ENCODE measurements at regions not wholly inside any gene's neighbourhood (a gene's known extent, or its start where the extent isn't known, plus 50 kb on each side); places are given as distances from the start of the nearest gene placed in this dataset.

DNA sequence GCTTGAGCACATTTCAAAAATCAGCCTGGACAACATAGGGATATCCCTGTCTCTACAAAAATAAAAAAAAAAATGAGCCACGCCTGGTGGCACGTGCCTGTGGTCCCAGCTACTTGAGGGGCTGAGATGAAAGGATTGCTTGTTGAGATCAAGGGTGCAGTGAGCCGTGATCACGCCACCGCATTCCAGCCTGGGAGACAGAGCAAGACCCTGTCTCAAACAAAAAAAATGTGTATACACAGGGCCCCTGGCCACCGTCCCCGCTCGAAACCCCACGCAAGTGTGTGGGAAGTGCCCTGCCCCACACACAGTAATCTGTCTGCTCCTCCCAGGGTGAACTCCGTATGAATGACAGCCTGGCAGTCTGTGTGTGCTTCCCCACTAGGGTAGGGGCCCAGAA is 93.0 kb upstream of the RPL38 start:
- TF ChIP-seq, protein P1, sequence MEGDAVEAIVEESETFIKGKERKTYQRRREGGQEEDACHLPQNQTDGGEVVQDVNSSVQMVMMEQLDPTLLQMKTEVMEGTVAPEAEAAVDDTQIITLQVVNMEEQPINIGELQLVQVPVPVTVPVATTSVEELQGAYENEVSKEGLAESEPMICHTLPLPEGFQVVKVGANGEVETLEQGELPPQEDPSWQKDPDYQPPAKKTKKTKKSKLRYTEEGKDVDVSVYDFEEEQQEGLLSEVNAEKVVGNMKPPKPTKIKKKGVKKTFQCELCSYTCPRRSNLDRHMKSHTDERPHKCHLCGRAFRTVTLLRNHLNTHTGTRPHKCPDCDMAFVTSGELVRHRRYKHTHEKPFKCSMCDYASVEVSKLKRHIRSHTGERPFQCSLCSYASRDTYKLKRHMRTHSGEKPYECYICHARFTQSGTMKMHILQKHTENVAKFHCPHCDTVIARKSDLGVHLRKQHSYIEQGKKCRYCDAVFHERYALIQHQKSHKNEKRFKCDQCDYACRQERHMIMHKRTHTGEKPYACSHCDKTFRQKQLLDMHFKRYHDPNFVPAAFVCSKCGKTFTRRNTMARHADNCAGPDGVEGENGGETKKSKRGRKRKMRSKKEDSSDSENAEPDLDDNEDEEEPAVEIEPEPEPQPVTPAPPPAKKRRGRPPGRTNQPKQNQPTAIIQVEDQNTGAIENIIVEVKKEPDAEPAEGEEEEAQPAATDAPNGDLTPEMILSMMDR (IDR thresholded peaks at IDR 0.05; ENCODE audit: low read depth, low read length): no peak
- no peak overlapping the region for H3K4me3 ChIP-seq (ENCODE audit: low read depth, low read length)

DNA sequence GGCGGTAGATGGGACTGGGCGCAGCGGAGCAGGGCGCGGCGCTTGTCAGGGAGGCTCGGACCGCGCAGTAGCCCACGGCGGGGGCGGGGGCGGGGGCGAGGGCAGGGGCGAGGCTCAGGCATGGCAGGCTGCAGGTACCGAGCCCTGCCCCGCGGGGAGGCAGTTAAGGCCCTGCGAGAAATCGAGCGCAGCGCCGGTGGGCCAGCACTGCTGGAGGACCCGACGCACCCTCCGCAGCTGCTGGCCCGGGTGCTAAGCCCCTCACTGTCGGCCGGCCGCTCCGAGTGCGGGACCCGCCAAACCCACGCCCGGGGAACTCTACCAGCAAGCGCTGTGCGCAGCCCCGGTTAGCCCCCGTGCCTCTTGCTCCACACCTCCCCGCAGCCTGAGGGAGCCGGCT is 90.2 kb upstream of the RPL38 start:
- TF ChIP-seq, protein P1 (IDR thresholded peaks at IDR 0.05; ENCODE audit: low read depth, low read length): no peak
- no peak overlapping the region for H3K4me3 ChIP-seq (ENCODE audit: low read depth, low read length)

DNA sequence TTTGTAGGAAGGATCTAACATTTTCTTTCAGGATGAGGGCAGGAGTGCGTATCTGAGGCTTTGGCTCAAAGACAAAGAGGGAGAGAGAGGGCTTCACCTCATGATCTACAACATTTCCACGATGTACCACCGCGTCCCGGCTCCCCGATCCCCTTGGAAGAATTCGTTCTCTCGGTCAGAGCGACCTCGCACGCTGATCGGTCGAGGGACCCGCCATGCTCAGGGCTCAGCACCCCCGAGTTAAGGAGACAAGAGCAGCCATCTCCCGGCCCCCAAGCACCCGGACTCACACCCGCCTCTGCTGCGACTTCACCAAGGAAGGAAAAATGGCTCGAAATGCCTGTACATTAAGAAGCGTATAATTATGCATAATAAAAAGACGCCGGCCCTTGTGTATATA is 89.5 kb upstream of the RPL38 start:
- TF ChIP-seq, protein P1 (IDR thresholded peaks at IDR 0.05; ENCODE audit: low read depth, low read length): no peak
- no peak overlapping the region for H3K4me3 ChIP-seq (ENCODE audit: low read depth, low read length)

DNA sequence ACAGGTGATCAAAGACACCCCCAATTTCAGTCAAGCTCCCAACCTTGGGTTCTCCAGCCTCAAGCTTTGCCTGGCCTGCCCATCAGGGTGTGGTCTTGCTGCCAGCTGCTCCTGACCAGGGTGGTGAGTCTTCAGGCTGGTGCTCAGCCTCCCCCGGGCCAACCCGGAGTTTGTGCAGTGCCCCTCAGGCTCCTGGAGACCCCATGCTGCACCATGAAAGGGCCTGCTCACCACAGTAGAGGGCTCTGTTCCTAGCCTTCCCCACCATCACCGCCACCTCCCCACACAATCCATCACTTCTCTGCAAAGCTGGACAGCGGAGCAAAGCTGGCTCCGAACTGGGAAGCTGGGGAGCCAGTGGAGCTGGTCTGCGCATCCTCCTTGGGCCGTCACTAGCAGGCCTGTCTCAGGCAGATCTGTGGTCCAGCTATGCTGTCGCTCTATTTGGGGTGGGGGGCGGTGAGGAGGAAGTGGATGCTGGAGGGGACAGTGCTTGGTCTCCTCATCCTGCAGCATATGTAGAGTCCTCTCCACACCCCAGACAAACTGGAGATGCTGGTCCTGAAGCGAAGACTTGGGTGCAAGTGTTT is 88.5 kb upstream of the RPL38 start:
- TF ChIP-seq, protein P1 (IDR thresholded peaks at IDR 0.05; ENCODE audit: low read depth, low read length): no peak

DNA sequence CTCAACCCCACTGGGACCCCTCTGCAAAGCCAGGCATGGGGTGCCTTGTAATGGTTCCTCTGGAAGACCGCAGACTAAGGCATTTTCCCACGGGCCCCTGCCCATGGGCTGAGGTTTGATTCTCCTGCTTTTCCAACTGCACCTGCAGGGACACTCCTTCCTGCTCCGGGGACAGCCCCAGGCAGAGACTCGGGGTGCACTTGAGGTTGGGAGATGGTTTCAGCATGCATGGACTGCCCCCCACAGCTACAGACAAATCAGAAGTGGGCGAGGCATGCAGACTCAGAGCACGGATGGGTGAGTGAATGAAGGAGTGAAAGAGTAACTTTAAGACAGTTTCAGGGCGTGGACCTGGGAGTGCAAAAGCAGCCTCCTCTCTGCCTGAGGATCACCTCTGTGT is 87.9 kb upstream of the RPL38 start:
- TF ChIP-seq, protein P1 (IDR thresholded peaks at IDR 0.05; ENCODE audit: low read depth, low read length): no peak
- no peak overlapping the region for H3K4me3 ChIP-seq (ENCODE audit: low read depth, low read length)

More for the DNA sequence above, 88.5 kb upstream of the RPL38 start:
- no peak overlapping the region for H3K4me3 ChIP-seq (ENCODE audit: low read depth, low read length)

DNA sequence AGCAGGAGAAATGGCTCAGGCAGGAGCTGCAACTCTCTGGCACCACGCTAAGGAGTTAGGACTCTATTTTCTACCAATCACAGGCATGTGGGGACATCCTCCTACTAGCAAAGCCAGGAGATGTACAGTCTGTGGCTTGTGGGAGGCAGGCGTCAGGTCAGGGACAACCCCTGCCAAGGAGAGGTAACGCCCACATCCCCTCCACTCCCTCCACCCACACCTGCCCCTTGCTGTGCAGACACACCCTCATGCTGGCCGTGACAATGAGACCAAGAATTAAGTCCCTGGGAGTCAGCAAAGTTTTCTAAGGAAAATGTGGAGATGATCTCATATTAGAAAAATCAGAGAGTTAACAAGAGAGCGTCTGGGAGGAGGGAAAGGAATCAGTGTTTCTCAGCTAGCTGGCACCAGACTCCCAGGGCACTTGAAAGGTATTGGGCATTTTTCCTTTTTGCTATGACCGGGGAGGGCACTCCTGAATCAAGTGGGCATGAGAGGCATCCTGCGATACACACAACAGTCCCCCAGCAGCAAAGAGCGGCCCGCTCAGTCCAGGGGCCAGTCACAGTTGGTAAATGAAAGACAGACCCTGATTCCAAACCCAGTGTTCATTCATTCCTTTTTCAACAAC is 87.3 kb upstream of the RPL38 start:
- TF ChIP-seq, protein P1 (IDR thresholded peaks at IDR 0.05; ENCODE audit: low read depth, low read length): no peak
- no peak overlapping the region for H3K4me3 ChIP-seq (ENCODE audit: low read depth, low read length)

DNA sequence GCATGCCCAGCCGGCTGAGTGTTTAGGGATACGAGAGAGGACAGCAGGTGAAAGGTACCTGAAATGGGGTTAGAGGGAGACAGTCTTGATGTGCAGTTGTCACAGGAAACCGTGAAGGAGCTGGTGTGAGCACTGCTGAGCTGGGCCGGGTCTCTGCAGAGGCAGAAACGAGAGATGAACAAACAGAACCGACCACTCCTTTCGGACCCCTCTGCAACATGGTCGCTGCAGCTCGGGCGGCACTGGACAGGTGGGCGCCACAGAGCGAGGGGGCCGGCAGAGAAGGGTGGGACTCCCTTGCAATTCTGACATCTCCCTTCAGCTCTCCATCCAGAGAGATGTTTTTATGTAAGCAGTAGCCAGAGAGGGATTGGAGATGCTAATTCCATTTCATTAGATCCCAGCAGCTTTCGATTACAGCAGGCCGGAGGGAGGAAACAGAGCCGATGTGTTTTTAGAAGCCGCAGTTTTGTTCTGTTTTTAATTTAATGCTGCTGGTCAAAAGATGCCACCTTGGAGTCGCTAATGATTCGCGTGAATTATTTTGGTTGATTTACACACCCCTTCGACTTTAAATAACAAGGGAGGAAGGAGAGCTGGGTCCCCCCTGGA is 86.3 kb upstream of the RPL38 start:
- TF ChIP-seq, protein P1 (IDR thresholded peaks at IDR 0.05; ENCODE audit: low read depth, low read length): no peak
- no peak overlapping the region for H3K4me3 ChIP-seq (ENCODE audit: low read depth, low read length)

Measured in WI38 (cell line).